Neural progenitor cell (in vitro differentiated cells): ENCODE measurements at regions not wholly inside any gene's neighbourhood (a gene's known extent, or its start where the extent isn't known, plus 50 kb on each side); places are given as distances from the start of the nearest gene placed in this dataset.
"Not testable (repeated sequence)": the region's sequence is repeated elsewhere in the genome, so short reads cannot be mapped to it uniquely, and the experiment has no call there.

Experiments used
- DNase-seq: peaks from one replicate; pipeline ENCODE4 v3.0.0-alpha.2; 2016; ENCODE audit warnings: low spot score
- H2AFZ ChIP-seq: fragments of 200-600 bp; sonication (generic); replicated peaks from 2 replicates; pipeline ENCODE4 v1.6.1; 2016; ENCODE audit warnings: antibody characterized with exemption
- H3F3A ChIP-seq: fragments of 200-600 bp; sonication (generic); 2 replicates; pipeline ENCODE4 v1.6.1; 2016; ENCODE audit warnings: antibody characterized with exemption, low read depth
- H3K27ac ChIP-seq: fragments of 200-600 bp; sonication (generic); 2 replicates; pipeline ENCODE4 v1.5.1; 2016; ENCODE audit warnings: mild to moderate bottlenecking
- H3K27me3 ChIP-seq: fragments of 200-600 bp; sonication (generic); 2 replicates; pipeline ENCODE4 v1.6.1; 2016; ENCODE audit warnings: mild to moderate bottlenecking, moderate library complexity
- H3K36me3 ChIP-seq: fragments of 200-600 bp; sonication (generic); 2 replicates; pipeline ENCODE4 v1.5.1; 2016
- H3K4me1 ChIP-seq: fragments of 200-600 bp; sonication (generic); 2 replicates; pipeline ENCODE4 v1.6.1; 2016; ENCODE audit warnings: mixed run types
- H3K4me2 ChIP-seq: fragments of 200-600 bp; sonication (generic); 2 replicates; pipeline ENCODE4 v1.6.1; 2016
- H3K4me3 ChIP-seq: fragments of 200-600 bp; sonication (generic); 2 replicates; pipeline ENCODE4 v1.5.1; 2016
- H3K79me2 ChIP-seq: fragments of 200-600 bp; sonication (generic); 2 replicates; pipeline ENCODE4 v1.6.1; 2016; ENCODE audit warnings: low read depth
- H3K9ac ChIP-seq: fragments of 200-600 bp; sonication (generic); 2 replicates; pipeline ENCODE4 v1.6.1; 2016
- H3K9me3 ChIP-seq: fragments of 200-600 bp; sonication (generic); 2 replicates; pipeline ENCODE4 v1.5.1; 2016; ENCODE audit warnings: low read depth
- H4K20me1 ChIP-seq: fragments of 200-600 bp; sonication (generic); 2 replicates; pipeline ENCODE4 v1.6.1; 2016; ENCODE audit warnings: low read depth
- H3K27ac Mint-ChIP-seq: 3 replicates; pipeline ENCODE4 v1.8.0; 2021; ENCODE audit warnings: mixed read lengths
- H3K27me3 Mint-ChIP-seq: 2 replicates; pipeline ENCODE4 v1.8.0; 2022; ENCODE audit warnings: low read depth, mild to moderate bottlenecking, inconsistent platforms, moderate library complexity, mixed read lengths; ENCODE audit not compliant: insufficient read depth
- H3K36me3 Mint-ChIP-seq: 3 replicates; pipeline ENCODE4 v1.8.0; 2021; ENCODE audit warnings: mixed read lengths
- H3K4me1 Mint-ChIP-seq: 3 replicates; pipeline ENCODE4 v1.8.0; 2021; ENCODE audit warnings: mixed read lengths
- H3K4me3 Mint-ChIP-seq: 3 replicates; pipeline ENCODE4 v1.8.0; 2021; ENCODE audit warnings: mild to moderate bottlenecking, moderate library complexity, mixed read lengths
- H3K9me3 Mint-ChIP-seq: 3 replicates; pipeline ENCODE4 v1.8.0; 2020; ENCODE audit warnings: mixed read lengths
- CTCF ChIP-seq: fragments of 200-600 bp; sonication (generic); IDR thresholded peaks from 2 replicates; pipeline ENCODE4 v1.5.1; 2017; ENCODE audit warnings: antibody characterized with exemption, mild to moderate bottlenecking
- EZH2 ChIP-seq: fragments of 200-600 bp; sonication (generic); IDR thresholded peaks from 2 replicates; pipeline ENCODE4 v1.6.1; 2017; ENCODE audit warnings: antibody characterized with exemption, mild to moderate bottlenecking, moderate library complexity
- EZH2phosphoT487 ChIP-seq: fragments of 200-600 bp; sonication (generic); IDR thresholded peaks from 2 replicates; pipeline ENCODE4 v1.6.1; 2017; ENCODE audit warnings: antibody characterized with exemption

GRCh38 chr13:59318320-59318930 lies 845.3 kb downstream of the DIAPH3 start:
- H3K4me3 Mint-ChIP-seq, result no peak overlapping the region
- TF ChIP-seq CTCF (peak; percentile 91), EZH2phosphoT487 (no peak)

GRCh38 chr13:59319276-59319675 lies 844.5 kb downstream of the DIAPH3 start:
- no peaks in the 10 kb centered on the region for H3K4me1 ChIP-seq
- H3K79me2 ChIP-seq, result no peaks in the 10 kb centered on the region
- H3F3A ChIP-seq, result no peaks in the 10 kb centered on the region
- no peaks in the 10 kb centered on the region for H4K20me1 ChIP-seq
- no peaks in the 10 kb centered on the region for H3K27me3 ChIP-seq
- DNase-seq, result no peak
- peaks cover 5% of the 10 kb centered on the region for H3K4me1 Mint-ChIP-seq
- H3K27ac ChIP-seq, result no peak overlapping the region
- TF ChIP-seq EZH2phosphoT487 (no peak), CTCF (no peak), EZH2 (no peak)
- H3K36me3 ChIP-seq, result no peaks in the 10 kb centered on the region
- no peaks in the 10 kb centered on the region for H3K36me3 Mint-ChIP-seq
- no peak overlapping the region for H3K27ac Mint-ChIP-seq
- no peaks in the 10 kb centered on the region for H3K9me3 Mint-ChIP-seq
- H2AFZ ChIP-seq, result no peak overlapping the region
- H3K4me3 ChIP-seq, result no peak overlapping the region
- H3K9me3 ChIP-seq, result no peaks in the 10 kb centered on the region
- H3K4me2 ChIP-seq, result no peak overlapping the region
- no peaks in the 10 kb centered on the region for H3K27me3 Mint-ChIP-seq
- H3K4me3 Mint-ChIP-seq, result no peak overlapping the region
- H3K9ac ChIP-seq, result no peak overlapping the region

More at GRCh38 chr13:59318320-59318930, 845.3 kb downstream of the DIAPH3 start:
- Histone ChIP-seq H3K27me3 (no peaks in the 10 kb centered on the region), H3K4me3 (no peak overlapping the region), H3K79me2 (no peaks in the 10 kb centered on the region), H3K4me2 (no peak overlapping the region), H3K27ac (no peak overlapping the region), H3F3A (no peaks in the 10 kb centered on the region), H3K9me3 (no peaks in the 10 kb centered on the region), H4K20me1 (no peaks in the 10 kb centered on the region), H3K4me1 (no peaks in the 10 kb centered on the region), H3K9ac (no peak overlapping the region), H3K36me3 (no peaks in the 10 kb centered on the region), H2AFZ (peak overlapping the region; percentile 55)
- peak; percentile 91 for DNase-seq
- Mint-ChIP-seq H3K27ac (no peak overlapping the region), H3K27me3 (no peaks in the 10 kb centered on the region), H3K4me1 (peaks cover 5% of the 10 kb centered on the region), H3K9me3 (peaks cover 3% of the 10 kb centered on the region), H3K36me3 (no peaks in the 10 kb centered on the region)

GRCh38 chr13:59320021-59320420 lies 843.7 kb downstream of the DIAPH3 start:
- Histone ChIP-seq H4K20me1 (no peaks in the 10 kb centered on the region), H2AFZ (no peak overlapping the region), H3K27me3 (no peaks in the 10 kb centered on the region), H3K79me2 (no peaks in the 10 kb centered on the region), H3K4me1 (no peaks in the 10 kb centered on the region), H3K36me3 (no peaks in the 10 kb centered on the region), H3K9me3 (no peaks in the 10 kb centered on the region), H3F3A (no peaks in the 10 kb centered on the region), H3K4me3 (no peak overlapping the region), H3K9ac (no peak overlapping the region), H3K27ac (no peak overlapping the region), H3K4me2 (no peak overlapping the region)
- peaks cover 5% of the 10 kb centered on the region for H3K4me1 Mint-ChIP-seq
- no peak for DNase-seq
- peaks cover 3% of the 10 kb centered on the region for H3K27me3 Mint-ChIP-seq
- H3K4me3 Mint-ChIP-seq, result no peak overlapping the region
- TF ChIP-seq EZH2 (no peak), CTCF (no peak), EZH2phosphoT487 (no peak)
- no peaks in the 10 kb centered on the region for H3K36me3 Mint-ChIP-seq
- H3K9me3 Mint-ChIP-seq, result no peaks in the 10 kb centered on the region
- no peak overlapping the region for H3K27ac Mint-ChIP-seq

GRCh38 chr13:59324401-59324800 lies 839.3 kb downstream of the DIAPH3 start:
- not testable (repeated sequence) for H3K4me1 ChIP-seq, H3K4me3 Mint-ChIP-seq, H3K27ac ChIP-seq, H3K36me3 Mint-ChIP-seq, H3K4me2 ChIP-seq, H3F3A ChIP-seq, DNase-seq, H3K4me3 ChIP-seq, H3K4me1 Mint-ChIP-seq, H3K9ac ChIP-seq, H3K27me3 Mint-ChIP-seq, H2AFZ ChIP-seq, H3K79me2 ChIP-seq, H3K27me3 ChIP-seq, H3K9me3 Mint-ChIP-seq, H4K20me1 ChIP-seq, H3K27ac Mint-ChIP-seq, H3K9me3 ChIP-seq, H3K36me3 ChIP-seq
